ENCODE measurements at regions not wholly inside any gene's neighbourhood (a gene's known extent, or its start where the extent isn't known, plus 50 kb on each side); places are given as distances from the start of the nearest gene placed in this dataset.
"Not testable (repeated sequence)": the region's sequence is repeated elsewhere in the genome, so short reads cannot be mapped to it uniquely, and the experiment has no call there.

DNA sequence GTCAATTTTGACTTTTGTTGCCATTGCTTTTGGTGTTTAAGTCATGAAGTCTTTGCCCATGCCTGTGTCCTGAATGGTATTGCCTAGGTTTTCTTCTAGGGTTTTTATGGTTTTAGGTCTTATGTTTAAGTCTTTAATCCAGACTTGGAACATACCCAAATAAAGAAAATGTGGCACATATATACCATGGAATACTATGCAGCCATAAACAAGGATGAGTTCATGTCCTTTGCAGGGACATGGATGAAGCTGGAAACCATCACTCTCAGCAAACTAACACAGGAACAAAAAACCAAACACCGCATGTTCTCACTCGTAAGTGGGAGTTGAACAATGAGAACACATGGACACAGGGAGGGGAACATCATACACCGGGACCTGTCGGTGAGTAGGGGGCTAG, 90.5 kb upstream of the MAP3K1 start:
- not testable (repeated sequence) for TF ChIP-seq POLR2AphosphoS5 (IDR thresholded peaks at IDR 0.05; ENCODE audit: low read depth, low read length); SPI1 (IDR thresholded peaks at IDR 0.05; ENCODE audit: low read depth, low read length); POLR2A (IDR thresholded peaks at IDR 0.05; ENCODE audit: low read depth, low read length); PAX5 (IDR thresholded peaks at IDR 0.05; ENCODE audit: insufficient read depth, low read length, severe bottlenecking); TAF1 (IDR thresholded peaks at IDR 0.05; ENCODE audit: low read depth, low read length); POU2F2 (IDR thresholded peaks at IDR 0.05; ENCODE audit: low read depth, low read length)

Data from GM12891 (cell line).